SH-SY5Y (cell line): ENCODE measurements at regions not wholly inside any gene's neighbourhood (a gene's known extent, or its start where the extent isn't known, plus 50 kb on each side); places are given as distances from the start of the nearest gene placed in this dataset.

ENCODE experiments used
- GATA2 ChIP-seq: IDR thresholded peaks from 2 replicates; pipeline ENCODE4 v1.6.1; 2011; ENCODE audit warnings: mild to moderate bottlenecking, low read depth, low read length
- GATA3 ChIP-seq: IDR thresholded peaks from 2 replicates; pipeline ENCODE4 v1.6.1; 2011; ENCODE audit warnings: low read depth, mild to moderate bottlenecking, low read length, moderate library complexity

DNA sequence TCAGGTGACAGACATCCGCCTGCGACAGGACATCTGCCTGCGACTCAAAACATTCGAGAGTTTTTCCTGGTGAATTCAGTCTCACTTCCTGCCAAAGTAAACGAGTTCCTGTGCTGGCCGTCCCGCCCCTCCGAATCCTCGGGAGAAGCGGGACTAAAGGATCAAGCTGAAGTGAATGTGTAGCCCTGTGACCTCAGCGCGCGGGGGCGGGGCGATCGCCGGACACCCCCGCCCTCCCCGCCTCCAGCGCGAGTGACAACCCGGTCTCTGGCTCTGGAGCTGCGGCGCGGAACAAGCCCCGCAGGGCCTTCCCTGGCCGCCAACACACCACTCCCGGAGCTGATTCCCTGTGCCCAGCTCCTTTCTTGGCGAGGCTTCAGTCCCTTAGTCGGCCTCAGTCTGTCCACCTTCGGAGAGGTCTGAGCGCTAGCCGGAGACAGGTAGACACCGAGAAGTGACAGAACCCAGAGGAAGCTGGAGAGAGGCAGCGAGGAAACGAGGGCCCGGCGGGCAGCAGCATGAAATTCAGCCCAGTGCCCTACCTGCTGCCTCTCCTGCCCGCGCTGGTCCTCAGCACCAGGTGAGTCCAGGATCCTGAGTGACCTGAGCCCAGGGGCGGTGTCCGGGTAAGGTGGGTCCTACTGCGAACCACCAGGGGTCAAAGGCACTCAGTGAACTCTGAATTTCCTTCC, 766.4 kb upstream of the LUZP2 start:
- no peak for TF ChIP-seq GATA3
- no peak for TF ChIP-seq GATA2

DNA sequence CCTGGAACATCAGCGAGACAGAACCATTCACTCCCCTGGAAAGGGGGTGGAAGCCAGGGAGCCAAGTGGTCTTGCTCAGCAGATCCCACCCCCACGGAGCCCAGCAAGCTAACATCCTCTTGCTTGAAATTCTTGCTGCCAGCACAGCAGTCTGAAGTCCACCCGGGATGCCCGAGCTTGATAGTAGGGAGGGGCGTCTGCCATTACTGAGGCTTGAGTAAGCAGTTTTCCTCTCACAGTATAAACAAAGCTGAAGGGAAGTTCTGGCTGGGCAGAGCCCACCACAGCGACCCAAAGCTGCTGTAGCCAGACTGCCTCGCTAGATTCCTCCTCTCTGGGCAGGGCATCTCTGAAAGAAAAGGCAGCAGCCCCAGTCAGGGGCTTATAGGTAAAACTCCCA, 764.8 kb upstream of the LUZP2 start:
- TF ChIP-seq GATA3: no peak

DNA sequence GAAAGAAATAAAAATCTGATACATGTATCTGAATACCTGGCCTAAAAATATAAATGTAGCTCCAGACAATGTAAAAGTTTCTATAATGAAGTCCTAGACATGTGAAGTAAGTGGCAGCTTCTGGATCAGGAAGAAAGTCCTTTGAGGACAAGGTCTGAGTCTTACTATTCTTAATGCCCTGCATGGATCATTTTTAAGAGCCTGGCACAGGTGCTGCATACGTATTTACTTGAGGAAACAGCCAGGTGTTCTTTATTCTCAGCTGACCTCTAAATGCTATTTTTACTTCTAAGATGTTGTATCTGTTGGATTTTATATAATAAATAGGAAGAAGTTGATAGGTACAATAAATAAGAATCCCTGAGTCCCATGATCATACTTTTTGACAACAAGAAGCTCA, 750.0 kb upstream of the LUZP2 start:
- TF ChIP-seq GATA2: no peak
- TF ChIP-seq GATA3: no peak

DNA sequence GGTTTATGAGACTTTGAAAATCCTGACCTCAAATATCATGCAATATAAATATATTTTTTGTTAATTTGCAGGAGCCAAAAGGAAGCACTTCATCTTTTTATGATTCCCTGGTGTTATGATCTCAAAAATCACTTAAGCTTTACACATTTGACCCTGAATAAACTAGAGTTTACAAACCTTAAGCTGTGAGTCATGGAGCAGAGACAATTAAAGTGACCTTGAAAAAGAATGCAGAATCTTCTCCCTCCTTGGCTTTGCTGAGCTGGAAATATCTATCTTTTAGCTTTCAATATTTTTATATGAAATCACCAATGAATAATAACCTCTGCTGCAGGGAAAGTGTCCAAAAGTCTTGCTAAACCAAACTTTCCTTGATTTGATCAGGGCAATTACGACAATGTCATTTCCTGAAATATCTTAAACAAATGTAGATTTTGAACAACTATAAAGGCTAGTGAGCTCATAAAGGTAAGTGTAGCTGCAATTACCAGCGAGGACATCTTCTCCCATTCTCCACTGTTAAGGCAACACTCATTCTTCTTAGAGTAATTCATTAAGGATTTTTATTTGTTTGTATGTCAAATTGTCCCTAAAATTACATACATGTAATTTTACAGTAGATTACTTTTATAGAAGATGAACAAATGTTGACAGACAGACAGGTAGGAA, 747.0 kb upstream of the LUZP2 start:
- TF ChIP-seq GATA3 (no peak), GATA2 (no peak)

DNA sequence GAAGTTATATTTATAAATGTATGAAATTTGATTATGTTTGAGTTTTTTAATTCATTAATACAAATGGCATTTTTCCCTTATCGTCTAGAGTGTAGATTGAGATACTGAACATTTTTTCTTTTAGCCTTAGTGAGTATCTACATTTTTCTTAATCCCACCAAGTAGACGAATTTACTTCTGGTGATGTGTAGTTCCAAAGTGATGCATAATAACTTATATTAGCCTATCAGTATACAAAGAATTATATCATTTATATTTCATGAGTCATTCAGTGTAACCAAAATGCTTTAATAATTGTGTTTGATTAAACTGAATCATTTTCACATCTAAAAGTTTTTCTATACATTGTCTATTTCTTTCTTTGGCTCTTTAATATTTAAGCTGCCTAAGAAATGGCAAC, 745.6 kb upstream of the LUZP2 start:
- no peak for TF ChIP-seq GATA3
- TF ChIP-seq GATA2: no peak

DNA sequence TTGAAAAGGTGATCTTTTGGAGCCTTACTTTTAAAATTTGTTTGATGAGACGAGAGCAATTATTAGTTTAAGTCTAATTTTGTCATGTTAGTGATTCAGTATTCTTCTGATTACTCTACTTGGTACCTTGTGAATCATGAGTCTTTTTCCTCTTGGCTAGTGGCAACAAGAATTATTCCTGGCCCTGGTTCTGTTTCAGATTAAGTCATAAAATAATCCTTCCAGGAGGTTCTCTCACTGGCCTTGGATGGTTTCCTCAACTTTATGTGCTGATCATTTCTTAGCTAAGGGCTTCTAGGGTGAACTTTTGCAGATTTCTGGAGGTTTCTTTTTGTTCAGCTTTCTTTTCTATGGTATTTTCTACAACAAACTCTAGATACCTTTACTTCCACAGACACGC, 741.8 kb upstream of the LUZP2 start:
- TF ChIP-seq GATA2 (no peak), GATA3 (no peak)

DNA sequence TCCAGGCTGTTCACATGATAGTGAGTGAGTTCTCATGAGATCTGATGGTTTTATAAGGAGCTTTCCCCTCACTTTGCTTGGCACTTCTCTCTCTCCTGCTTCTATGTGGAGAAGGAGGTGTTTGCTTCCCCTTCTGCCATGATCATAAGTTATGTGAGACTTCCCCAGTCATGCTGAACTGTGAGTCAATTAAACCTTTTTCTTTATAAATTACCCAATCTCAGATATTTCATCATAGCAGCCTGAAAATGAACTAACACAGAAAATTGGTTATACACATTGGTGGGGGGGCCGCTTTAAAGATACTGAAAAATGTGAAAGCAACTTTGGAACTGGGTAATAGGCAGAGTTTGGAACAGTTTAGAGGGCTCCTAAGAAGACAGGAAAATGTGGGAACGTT, 741.1 kb upstream of the LUZP2 start:
- TF ChIP-seq GATA3 (no peak), GATA2 (no peak)

DNA sequence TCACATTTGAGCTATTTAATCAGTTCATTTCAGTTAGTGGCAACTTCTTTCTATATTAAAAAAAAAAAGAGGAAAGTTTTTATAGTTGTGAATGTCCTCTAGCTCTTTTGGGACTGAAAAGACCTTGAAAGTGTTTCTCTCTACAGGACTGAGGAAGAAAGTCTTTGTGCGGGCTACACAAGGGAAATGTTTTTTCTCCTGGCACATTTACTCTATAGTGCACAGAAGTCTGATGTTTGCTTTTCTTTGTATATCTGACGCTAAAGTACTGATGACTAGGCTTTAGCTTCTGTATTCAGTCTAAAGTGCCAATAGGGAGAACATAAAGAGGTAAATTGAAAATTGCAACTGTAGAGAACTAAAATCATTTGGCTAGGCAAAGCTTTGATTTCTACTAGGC, 737.4 kb upstream of the LUZP2 start:
- no peak for TF ChIP-seq GATA2
- no peak for TF ChIP-seq GATA3

DNA sequence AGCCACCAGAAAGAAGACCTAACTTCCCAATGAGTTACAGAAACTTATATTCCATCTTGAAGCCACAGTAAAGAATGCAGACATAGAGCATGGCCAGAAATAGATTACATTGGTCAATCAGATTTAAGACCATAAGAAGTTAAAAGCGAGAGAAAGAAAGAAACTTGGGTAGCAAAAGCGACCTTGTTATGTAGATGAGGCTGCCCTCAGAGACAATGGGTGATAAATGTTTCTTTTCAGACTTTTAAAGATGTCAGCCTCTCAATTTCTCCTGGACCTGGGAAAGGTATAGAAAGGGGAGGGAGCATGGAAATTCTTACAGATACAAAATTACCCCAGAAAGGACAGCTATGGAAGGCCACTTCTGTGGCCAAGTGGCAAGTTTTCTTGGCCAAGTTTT, 732.6 kb upstream of the LUZP2 start:
- TF ChIP-seq GATA2 (no peak), GATA3 (no peak)

DNA sequence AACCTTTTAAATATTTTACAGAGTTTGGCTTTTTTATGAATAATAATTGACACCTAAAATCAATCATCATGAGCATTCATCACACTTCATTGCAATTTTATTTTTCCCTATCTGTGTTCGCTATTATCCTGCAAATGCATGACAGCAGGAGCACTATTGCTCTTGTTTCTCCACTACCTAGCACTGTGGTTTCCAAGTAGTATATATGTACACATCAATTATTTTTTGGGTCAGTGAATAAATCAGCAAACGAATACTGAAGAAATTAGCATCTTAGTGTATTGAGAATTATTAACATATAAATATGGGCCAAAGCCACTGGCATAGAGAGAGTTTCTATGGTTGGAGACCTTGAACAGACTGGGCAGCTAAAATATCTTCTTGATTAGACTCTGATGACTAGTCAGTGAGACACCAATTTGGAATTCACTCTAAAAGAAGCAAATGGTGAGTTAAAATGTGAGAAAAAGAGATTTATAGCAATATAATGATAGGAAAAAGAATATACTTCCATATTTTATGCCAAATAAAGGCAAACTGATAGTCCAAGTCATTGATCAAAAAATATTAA, 731.1 kb upstream of the LUZP2 start:
- no peak for TF ChIP-seq GATA2
- no peak for TF ChIP-seq GATA3

DNA sequence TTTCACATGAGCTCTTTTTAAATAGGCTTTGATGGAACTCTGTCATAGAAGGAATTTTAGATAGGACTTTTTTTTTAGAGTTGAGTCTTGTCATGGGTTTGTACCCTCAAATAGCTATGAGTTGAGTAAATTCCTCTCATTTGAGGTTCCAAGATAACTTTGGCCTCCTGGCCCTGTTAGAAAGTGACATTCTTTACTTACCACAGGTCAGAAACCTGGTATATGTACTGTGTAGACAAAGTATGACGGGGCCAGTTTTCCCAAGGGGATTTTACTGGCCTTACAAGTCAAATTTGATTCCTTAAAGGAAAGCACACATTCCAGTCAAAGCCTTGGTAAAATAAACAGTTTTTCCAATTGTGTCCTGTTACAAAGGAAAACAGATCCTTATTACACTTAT, 729.3 kb upstream of the LUZP2 start:
- no peak for TF ChIP-seq GATA3
- no peak for TF ChIP-seq GATA2

DNA sequence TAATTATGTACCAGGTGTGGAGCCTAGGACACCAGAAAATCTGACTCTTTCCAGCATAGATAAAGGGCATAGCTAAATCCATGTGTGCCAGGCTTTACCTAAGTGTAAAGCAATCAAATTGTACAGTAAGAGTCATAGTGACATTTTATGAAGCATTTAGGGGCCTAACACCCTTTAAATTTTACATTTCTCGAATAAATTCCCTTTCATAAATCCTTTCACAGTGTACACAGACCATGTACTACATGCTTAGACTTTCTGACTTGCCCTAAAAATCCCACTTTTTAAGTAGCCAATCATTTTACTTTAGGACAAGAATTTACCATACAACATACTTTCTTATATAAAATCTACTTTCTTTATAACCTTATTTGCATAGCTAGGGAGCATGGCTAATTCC, 727.6 kb upstream of the LUZP2 start:
- no peak for TF ChIP-seq GATA3

DNA sequence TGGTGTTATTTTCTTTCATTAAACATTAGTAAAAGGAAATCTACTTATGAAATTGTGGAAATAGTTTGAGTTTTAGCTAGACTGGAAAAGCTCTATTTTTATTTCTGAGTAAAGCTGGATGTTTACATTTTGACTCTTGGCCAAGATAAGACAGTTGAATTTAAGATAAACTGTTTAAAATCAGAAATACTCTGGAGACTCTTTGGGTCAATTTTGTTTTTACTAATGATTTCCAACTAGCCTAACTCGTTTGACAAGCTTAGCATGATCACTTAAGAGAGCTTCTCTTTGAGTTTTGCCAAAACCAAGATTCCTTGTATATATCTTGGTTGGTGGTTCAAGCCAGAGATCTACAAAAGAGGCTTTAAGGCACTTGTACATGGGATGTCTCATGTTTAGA, 724.8 kb upstream of the LUZP2 start:
- TF ChIP-seq GATA2 (no peak), GATA3 (no peak)

DNA sequence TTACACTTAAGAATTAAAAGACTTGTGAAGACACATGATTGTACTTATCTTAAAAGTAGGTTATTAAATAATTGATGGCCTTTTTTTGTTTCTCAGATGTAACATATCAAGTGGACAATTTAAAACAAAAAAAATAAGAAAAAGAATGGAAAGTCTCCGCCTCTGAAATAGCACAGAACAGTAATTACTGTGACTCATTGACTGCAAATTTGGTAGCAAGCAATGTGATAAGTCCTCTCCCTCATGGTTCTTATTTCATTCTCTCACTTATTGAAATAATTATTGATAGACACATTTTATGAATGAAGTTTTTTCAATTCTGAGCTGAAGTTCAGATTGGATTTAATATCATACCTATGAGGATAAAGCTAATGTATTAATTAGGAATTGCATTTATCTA, 717.9 kb upstream of the LUZP2 start:
- TF ChIP-seq GATA2 (no peak), GATA3 (no peak)

DNA sequence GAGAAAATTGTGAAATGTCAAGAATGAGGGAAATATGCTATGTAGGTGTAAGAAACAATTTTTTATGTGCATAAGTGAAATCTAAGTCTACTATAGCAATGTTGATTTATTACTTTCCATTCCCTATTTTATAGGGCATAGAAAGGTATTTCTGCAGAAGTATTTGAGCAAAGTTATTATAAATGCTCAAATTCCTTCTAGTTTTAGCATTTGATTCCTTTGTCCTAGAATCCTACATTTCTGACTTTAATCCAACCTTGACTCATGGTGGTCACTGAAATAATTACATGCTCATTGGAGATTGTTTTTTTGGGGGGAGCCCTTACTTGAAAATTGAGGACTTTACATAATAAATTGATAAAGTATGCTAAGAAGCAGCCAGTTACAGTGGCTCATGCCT, 716.6 kb upstream of the LUZP2 start:
- no peak for TF ChIP-seq GATA2
- no peak for TF ChIP-seq GATA3

DNA sequence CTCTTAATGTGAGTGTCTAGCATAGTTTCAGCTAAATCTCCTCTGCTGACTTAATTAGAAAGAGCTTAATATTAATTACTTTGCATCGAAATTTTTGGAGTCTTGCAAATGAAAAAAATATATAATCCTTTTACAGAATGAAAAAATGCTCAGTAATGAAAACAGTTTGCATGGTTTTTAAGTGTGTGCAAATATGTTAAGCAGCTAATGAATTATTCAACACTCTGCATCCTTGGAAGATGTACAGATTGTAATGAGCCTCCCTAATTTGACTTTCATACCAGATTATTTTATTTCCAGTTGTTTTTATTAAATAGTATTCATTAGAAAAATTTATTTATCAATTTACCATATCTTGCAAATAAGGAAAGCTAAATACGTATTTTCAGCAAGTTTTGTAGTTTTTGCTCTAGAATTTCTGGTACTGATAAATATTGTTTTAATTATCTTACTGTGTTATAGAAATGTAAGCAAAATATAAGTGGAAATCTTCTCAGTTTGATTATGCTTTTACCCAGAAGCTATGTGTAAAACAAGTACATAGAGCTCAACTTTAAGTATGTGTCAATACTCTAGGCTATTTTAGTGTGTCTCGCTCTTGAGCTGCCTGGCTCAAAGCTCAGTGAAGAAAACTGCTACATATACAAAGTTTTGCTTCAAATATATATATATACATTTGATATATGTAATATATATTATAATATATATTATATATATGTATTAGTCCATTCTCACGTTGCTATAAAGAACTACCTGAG, 714.9 kb upstream of the LUZP2 start:
- TF ChIP-seq GATA3: no peak
- TF ChIP-seq GATA2: no peak
